ENCODE measurements at regions not wholly inside any gene's neighbourhood (a gene's known extent, or its start where the extent isn't known, plus 50 kb on each side); places are given as distances from the start of the nearest gene placed in this dataset.

GRCh38 chr13:78979349-78979748 lies 320.4 kb upstream of the OBI1 start:
- no peak for TF ChIP-seq EZH2phosphoT487 (IDR thresholded peaks at IDR 0.05; ENCODE audit: borderline replicate concordance, low read length)
- no peak for TF ChIP-seq CTCF (IDR thresholded peaks at IDR 0.05; ENCODE audit: low read depth, low read length, poor library complexity, severe bottlenecking)
- Histone ChIP-seq H3K79me2 (ENCODE audit: control insufficient read depth, low read length) (no peaks in the 10 kb centered on the region), H3K4me3 (ENCODE audit: low read length) (no peak overlapping the region), H3K9me3 (ENCODE audit: control insufficient read depth, insufficient read depth, low read length) (no peaks in the 10 kb centered on the region), H3F3A (ENCODE audit: control insufficient read depth, insufficient read depth) (no peaks in the 10 kb centered on the region), H3K27me3 (ENCODE audit: control insufficient read depth, low read length) (no peaks in the 10 kb centered on the region), H3K9me2 (replicated peaks; ENCODE audit: control insufficient read depth, low read length) (no peaks in the 10 kb centered on the region), H3K4me1 (ENCODE audit: control insufficient read depth, low read length) (no peaks in the 10 kb centered on the region), H3K27ac (ENCODE audit: low read depth, low read length) (no peak overlapping the region), H3K36me3 (ENCODE audit: control insufficient read depth, low read length) (no peaks in the 10 kb centered on the region), H4K20me1 (ENCODE audit: control insufficient read depth, insufficient read depth, low read depth, low read length) (no peaks in the 10 kb centered on the region), H3K4me2 (ENCODE audit: low read length) (no peak overlapping the region)

GRCh38 chr13:78978381-78978998 lies 319.5 kb upstream of the OBI1 start:
- Histone ChIP-seq H4K20me1 (ENCODE audit: control insufficient read depth, insufficient read depth, low read depth, low read length) (no peaks in the 10 kb centered on the region), H3K9me2 (replicated peaks; ENCODE audit: control insufficient read depth, low read length) (no peaks in the 10 kb centered on the region), H3K4me2 (ENCODE audit: low read length) (no peak overlapping the region), H3K27me3 (ENCODE audit: control insufficient read depth, low read length) (no peaks in the 10 kb centered on the region), H3K4me1 (ENCODE audit: control insufficient read depth, low read length) (no peaks in the 10 kb centered on the region), H3F3A (ENCODE audit: control insufficient read depth, insufficient read depth) (no peaks in the 10 kb centered on the region), H3K9me3 (ENCODE audit: control insufficient read depth, insufficient read depth, low read length) (no peaks in the 10 kb centered on the region), H3K79me2 (ENCODE audit: control insufficient read depth, low read length) (no peaks in the 10 kb centered on the region), H3K4me3 (ENCODE audit: low read length) (no peak overlapping the region), H3K27ac (ENCODE audit: low read depth, low read length) (no peak overlapping the region), H3K36me3 (ENCODE audit: control insufficient read depth, low read length) (no peaks in the 10 kb centered on the region)
- TF ChIP-seq EZH2phosphoT487 (IDR thresholded peaks at IDR 0.05; ENCODE audit: borderline replicate concordance, low read length), result no peak
- peak; percentile 72 for TF ChIP-seq CTCF (IDR thresholded peaks at IDR 0.05; ENCODE audit: low read depth, low read length, poor library complexity, severe bottlenecking)

GRCh38 chr13:78977311-78977710 lies 318.4 kb upstream of the OBI1 start:
- H3K4me1 ChIP-seq (ENCODE audit: control insufficient read depth, low read length), result no peaks in the 10 kb centered on the region
- H3K27me3 ChIP-seq (ENCODE audit: control insufficient read depth, low read length), result no peaks in the 10 kb centered on the region
- no peaks in the 10 kb centered on the region for H3K36me3 ChIP-seq (ENCODE audit: control insufficient read depth, low read length)
- no peak overlapping the region for H3K4me2 ChIP-seq (ENCODE audit: low read length)
- no peaks in the 10 kb centered on the region for H3K79me2 ChIP-seq (ENCODE audit: control insufficient read depth, low read length)
- no peaks in the 10 kb centered on the region for H4K20me1 ChIP-seq (ENCODE audit: control insufficient read depth, insufficient read depth, low read depth, low read length)
- no peaks in the 10 kb centered on the region for H3F3A ChIP-seq (ENCODE audit: control insufficient read depth, insufficient read depth)
- H3K27ac ChIP-seq (ENCODE audit: low read depth, low read length), result no peak overlapping the region
- TF ChIP-seq EZH2phosphoT487 (IDR thresholded peaks at IDR 0.05; ENCODE audit: borderline replicate concordance, low read length), result no peak
- TF ChIP-seq CTCF (IDR thresholded peaks at IDR 0.05; ENCODE audit: low read depth, low read length, poor library complexity, severe bottlenecking), result no peak
- no peaks in the 10 kb centered on the region for H3K9me3 ChIP-seq (ENCODE audit: control insufficient read depth, insufficient read depth, low read length)
- no peaks in the 10 kb centered on the region for H3K9me2 ChIP-seq (replicated peaks; ENCODE audit: control insufficient read depth, low read length)
- H3K4me3 ChIP-seq (ENCODE audit: low read length), result no peak overlapping the region
